HepG2 (cell line): ENCODE measurements at regions not wholly inside any gene's neighbourhood (a gene's known extent, or its start where the extent isn't known, plus 50 kb on each side); places are given as distances from the start of the nearest gene placed in this dataset.

Experiments used
- AGO2 ChIP-seq: fragments of 200-400 bp; formaldehyde crosslinking; optimal IDR thresholded peaks from 2 replicates; pipeline ENCODE3; 2017; ENCODE audit warnings: mild to moderate bottlenecking, low read depth, low read length, moderate library complexity
- CEBPB ChIP-seq: IDR thresholded peaks from 2 replicates; pipeline ENCODE4 v1.6.1; 2011; ENCODE audit warnings: low read depth, low read length, improper control_type of control experiment, borderline replicate concordance
- E2F1 ChIP-seq: sonication (generic); formaldehyde crosslinking; IDR thresholded peaks from 2 replicates; pipeline ENCODE4 v1.5.0; 2020; ENCODE audit warnings: missing genetic modification reagents
- E2F5 ChIP-seq: sonication (generic); formaldehyde crosslinking; conservative IDR thresholded peaks from 2 replicates; pipeline ENCODE4 v1.4.0; 2020; ENCODE audit warnings: missing genetic modification reagents
- ETV5 ChIP-seq: IDR thresholded peaks from 2 replicates; pipeline ENCODE4 v1.6.1; 2018; ENCODE audit warnings: missing biosample characterization, missing genetic modification reagents, inconsistent platforms, borderline replicate concordance
- FOXK2 ChIP-seq: fragments of 450-650 bp; IDR thresholded peaks from 2 replicates; pipeline ENCODE4 v1.6.1; 2016
- GATAD2A ChIP-seq: IDR thresholded peaks from 2 replicates; pipeline ENCODE4 v1.6.1; 2016
- HOXA7 ChIP-seq: sonication (generic); formaldehyde crosslinking; IDR thresholded peaks from 2 replicates; pipeline ENCODE4 v1.8.1; 2022; ENCODE audit warnings: mild to moderate bottlenecking, missing genetic modification reagents, moderate library complexity
- NFRKB ChIP-seq: fragments of 450-650 bp; IDR thresholded peaks from 2 replicates; pipeline ENCODE4 v1.6.1; 2017
- RARG ChIP-seq: sonication (generic); formaldehyde crosslinking; IDR thresholded peaks from 2 replicates; pipeline ENCODE4 v1.4.0; 2020; ENCODE audit warnings: low read depth, mild to moderate bottlenecking, missing genetic modification reagents
- SAFB2 ChIP-seq: sonication (generic); formaldehyde crosslinking; IDR thresholded peaks from 2 replicates; pipeline ENCODE4 v1.5.1; 2020; ENCODE audit warnings: missing genetic modification reagents, low read depth, mild to moderate bottlenecking, borderline replicate concordance
- SKI ChIP-seq: fragments of 450-650 bp; IDR thresholded peaks from one replicate; pipeline ENCODE4 v1.6.1; 2018; ENCODE audit warnings: mild to moderate bottlenecking; ENCODE audit not compliant: partially characterized antibody
- TBP ChIP-seq: sonication (generic); formaldehyde crosslinking; IDR thresholded peaks from 2 replicates; pipeline ENCODE4 v1.5.0; 2020; ENCODE audit warnings: missing genetic modification reagents
- TRIM24 ChIP-seq: sonication (generic); formaldehyde crosslinking; IDR thresholded peaks from 2 replicates; pipeline ENCODE4 v1.8.0; 2022; ENCODE audit warnings: mild to moderate bottlenecking, missing genetic modification reagents
- ZNF317 ChIP-seq: sonication (generic); formaldehyde crosslinking; IDR thresholded peaks from 2 replicates; pipeline ENCODE4 v1.5.0; 2020; ENCODE audit warnings: mild to moderate bottlenecking, missing genetic modification reagents
- ZNF564 ChIP-seq: sonication (generic); formaldehyde crosslinking; IDR thresholded peaks from 2 replicates; pipeline ENCODE4 v1.8.1; 2023; ENCODE audit warnings: mild to moderate bottlenecking, missing genetic modification reagents
- ZNF580 ChIP-seq: IDR thresholded peaks from 2 replicates; pipeline ENCODE4 v1.6.1; 2016; ENCODE audit warnings: low read depth, borderline replicate concordance
- ZNF619 ChIP-seq: sonication (generic); formaldehyde crosslinking; IDR thresholded peaks from 2 replicates; pipeline ENCODE4 v1.4.0; 2020; ENCODE audit warnings: mild to moderate bottlenecking, missing genetic modification reagents
- ZNF770 ChIP-seq: sonication (generic); formaldehyde crosslinking; IDR thresholded peaks from 2 replicates; pipeline ENCODE4 v1.5.0; 2020; ENCODE audit warnings: mild to moderate bottlenecking, missing genetic modification reagents
- ZNF780A ChIP-seq: sonication (generic); formaldehyde crosslinking; IDR thresholded peaks from 2 replicates; pipeline ENCODE4 v1.8.0; 2022; ENCODE audit warnings: mild to moderate bottlenecking, missing genetic modification reagents, moderate library complexity
- ZSCAN20 ChIP-seq: sonication (generic); formaldehyde crosslinking; IDR thresholded peaks from 2 replicates; pipeline ENCODE4 v1.4.0; 2020; ENCODE audit warnings: missing genetic modification reagents, mild to moderate bottlenecking, borderline replicate concordance
- TF ChIP-seq, protein P1 (sequence below), 2 experiments: IDR thresholded peaks; 2 replicates each; pipeline ENCODE4 v1.6.1; 2011 to 2012; ENCODE audit warnings: low read length in 2 of 2, borderline replicate concordance in 1 of 2, low read depth in 1 of 2, mild to moderate bottlenecking in 1 of 2, moderate library complexity in 1 of 2

DNA sequence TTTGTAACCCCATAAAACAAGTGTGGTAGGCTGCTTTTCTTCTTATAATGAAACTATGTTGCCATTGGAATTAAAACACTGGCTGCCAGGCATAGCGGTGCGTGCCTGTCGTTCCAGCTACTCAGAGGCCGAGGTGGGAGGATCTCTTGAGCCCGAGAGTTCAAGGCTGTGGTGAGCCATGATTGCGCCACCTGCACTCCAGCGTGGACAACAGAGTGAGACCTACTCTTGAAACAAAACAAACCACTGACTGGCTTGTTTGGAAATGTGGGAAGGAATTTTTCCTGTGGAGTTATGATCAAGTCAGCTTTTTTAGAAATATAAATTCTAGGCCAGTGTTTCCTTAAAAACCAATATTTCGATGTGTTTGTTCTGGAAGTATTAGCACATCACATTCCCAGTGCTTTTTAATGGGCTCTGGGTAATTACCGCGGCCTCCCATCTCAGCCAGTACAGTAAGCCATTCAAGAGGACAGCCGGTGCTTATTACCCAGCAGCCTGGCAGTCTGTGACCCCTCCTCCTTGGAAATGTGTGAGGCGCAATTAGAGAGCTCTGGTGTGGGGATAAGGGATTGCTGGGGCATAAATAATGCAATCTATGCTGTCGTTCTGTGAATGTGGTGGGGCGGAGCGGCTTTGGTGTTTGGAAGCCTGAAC lies 58.3 kb upstream of the TRAK1 start (continued):
- TF ChIP-seq, protein P1, sequence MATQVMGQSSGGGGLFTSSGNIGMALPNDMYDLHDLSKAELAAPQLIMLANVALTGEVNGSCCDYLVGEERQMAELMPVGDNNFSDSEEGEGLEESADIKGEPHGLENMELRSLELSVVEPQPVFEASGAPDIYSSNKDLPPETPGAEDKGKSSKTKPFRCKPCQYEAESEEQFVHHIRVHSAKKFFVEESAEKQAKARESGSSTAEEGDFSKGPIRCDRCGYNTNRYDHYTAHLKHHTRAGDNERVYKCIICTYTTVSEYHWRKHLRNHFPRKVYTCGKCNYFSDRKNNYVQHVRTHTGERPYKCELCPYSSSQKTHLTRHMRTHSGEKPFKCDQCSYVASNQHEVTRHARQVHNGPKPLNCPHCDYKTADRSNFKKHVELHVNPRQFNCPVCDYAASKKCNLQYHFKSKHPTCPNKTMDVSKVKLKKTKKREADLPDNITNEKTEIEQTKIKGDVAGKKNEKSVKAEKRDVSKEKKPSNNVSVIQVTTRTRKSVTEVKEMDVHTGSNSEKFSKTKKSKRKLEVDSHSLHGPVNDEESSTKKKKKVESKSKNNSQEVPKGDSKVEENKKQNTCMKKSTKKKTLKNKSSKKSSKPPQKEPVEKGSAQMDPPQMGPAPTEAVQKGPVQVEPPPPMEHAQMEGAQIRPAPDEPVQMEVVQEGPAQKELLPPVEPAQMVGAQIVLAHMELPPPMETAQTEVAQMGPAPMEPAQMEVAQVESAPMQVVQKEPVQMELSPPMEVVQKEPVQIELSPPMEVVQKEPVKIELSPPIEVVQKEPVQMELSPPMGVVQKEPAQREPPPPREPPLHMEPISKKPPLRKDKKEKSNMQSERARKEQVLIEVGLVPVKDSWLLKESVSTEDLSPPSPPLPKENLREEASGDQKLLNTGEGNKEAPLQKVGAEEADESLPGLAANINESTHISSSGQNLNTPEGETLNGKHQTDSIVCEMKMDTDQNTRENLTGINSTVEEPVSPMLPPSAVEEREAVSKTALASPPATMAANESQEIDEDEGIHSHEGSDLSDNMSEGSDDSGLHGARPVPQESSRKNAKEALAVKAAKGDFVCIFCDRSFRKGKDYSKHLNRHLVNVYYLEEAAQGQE (IDR thresholded peaks at IDR 0.05; ENCODE audit: borderline replicate concordance in 1 of 2, low read depth in 1 of 2, low read length in 2 of 2), result no peak
- TF ChIP-seq AGO2 (no peak), RARG (CRISPR knock-in tag) (no peak), E2F5 (CRISPR knock-in tag) (no peak), ZNF780A (CRISPR knock-in tag) (no peak), E2F1 (CRISPR knock-in tag) (no peak), ETV5 (CRISPR knock-in tag) (peak; percentile 43; the same call in 1 of the 2 replicates), TRIM24 (CRISPR knock-in tag) (no peak), SKI (peak; percentile 88), ZNF580 (peak; percentile 80; the same call in 1 of the 2 replicates), SAFB2 (CRISPR knock-in tag) (no peak), GATAD2A (CRISPR knock-in tag) (peak; percentile 98), NFRKB (no peak), FOXK2 (no peak), ZNF317 (peak; percentile 80), ZNF770 (CRISPR knock-in tag) (peak; percentile 97), CEBPB (peak; percentile 98), TBP (CRISPR knock-in tag) (no peak), ZSCAN20 (no peak), HOXA7 (CRISPR knock-in tag) (no peak), ZNF564 (0 out of 2 replicates have a peak, but pooled peaks have one; percentile 61), ZNF619 (no peak)
